ENCODE measurements at regions not wholly inside any gene's neighbourhood (a gene's known extent, or its start where the extent isn't known, plus 50 kb on each side); places are given as distances from the start of the nearest gene placed in this dataset.
"Not testable (repeated sequence)": the region's sequence is repeated elsewhere in the genome, so short reads cannot be mapped to it uniquely, and the experiment has no call there.

- FAIRE-seq; DNase-seq (ENCODE audit: insufficient read length, low spot score): not testable (repeated sequence)
Measured at GRCh38 chr6:58257625-58258024, 940.2 kb downstream of the PRIM2 start.

- DNase-seq (ENCODE audit: insufficient read length, low spot score), result peak; percentile 3
- FAIRE-seq, result peak; percentile 20
Measured at GRCh38 chr6:58290177-58290576, 972.7 kb downstream of the PRIM2 start.

- FAIRE-seq, result peak; percentile 79
- DNase-seq (ENCODE audit: insufficient read length, low spot score), result not testable (repeated sequence)
Measured at GRCh38 chr6:58291319-58291718, 973.9 kb downstream of the PRIM2 start.

GRCh38 chr6:58307901-58308300 is 990.5 kb downstream of the PRIM2 start:
- FAIRE-seq, result peak; percentile 95
- not testable (repeated sequence) for DNase-seq (ENCODE audit: insufficient read length, low spot score)

- DNase-seq (ENCODE audit: insufficient read length, low spot score); FAIRE-seq: not testable (repeated sequence)
Measured at GRCh38 chr6:58332108-58332507, 1014.7 kb downstream of the PRIM2 start.

- not testable (repeated sequence) for DNase-seq (ENCODE audit: insufficient read length, low spot score); FAIRE-seq
Measured at GRCh38 chr6:58342287-58342686, 1024.9 kb downstream of the PRIM2 start.

- not testable (repeated sequence) for DNase-seq (ENCODE audit: insufficient read length, low spot score)
- FAIRE-seq, result peak; percentile 23
Measured at GRCh38 chr6:58347534-58347933, 1030.1 kb downstream of the PRIM2 start.

- FAIRE-seq, result peak; percentile 88
- DNase-seq (ENCODE audit: insufficient read length, low spot score), result not testable (repeated sequence)
Measured at GRCh38 chr6:58351619-58352018, 1034.2 kb downstream of the PRIM2 start.

- DNase-seq (ENCODE audit: insufficient read length, low spot score), result not testable (repeated sequence)
- peak; percentile 59 for FAIRE-seq
Measured at GRCh38 chr6:58358452-58358851, 1041.0 kb downstream of the PRIM2 start.

GRCh38 chr6:58365856-58366255 is 1048.4 kb downstream of the PRIM2 start:
- not testable (repeated sequence) for DNase-seq (ENCODE audit: insufficient read length, low spot score); FAIRE-seq

- not testable (repeated sequence) for DNase-seq (ENCODE audit: insufficient read length, low spot score); FAIRE-seq
Measured at GRCh38 chr6:58406659-58407058, 1089.2 kb downstream of the PRIM2 start.

- no peak for DNase-seq (ENCODE audit: insufficient read length, low spot score)
- FAIRE-seq, result no peak
Measured at GRCh38 chr6:58419321-58419720, 1101.9 kb downstream of the PRIM2 start.

Data from HTR-8/SVneo (cell line).